GM21515 (cell line): ENCODE measurements at regions not wholly inside any gene's neighbourhood (a gene's known extent, or its start where the extent isn't known, plus 50 kb on each side); places are given as distances from the start of the nearest gene placed in this dataset.

Source experiments
- ATAC-seq: cut with Tn5 transposase; IDR thresholded peaks from one replicate; pipeline ENCODE4 v1.9.1; 2021; ENCODE audit not compliant: unreplicated experiment

DNA sequence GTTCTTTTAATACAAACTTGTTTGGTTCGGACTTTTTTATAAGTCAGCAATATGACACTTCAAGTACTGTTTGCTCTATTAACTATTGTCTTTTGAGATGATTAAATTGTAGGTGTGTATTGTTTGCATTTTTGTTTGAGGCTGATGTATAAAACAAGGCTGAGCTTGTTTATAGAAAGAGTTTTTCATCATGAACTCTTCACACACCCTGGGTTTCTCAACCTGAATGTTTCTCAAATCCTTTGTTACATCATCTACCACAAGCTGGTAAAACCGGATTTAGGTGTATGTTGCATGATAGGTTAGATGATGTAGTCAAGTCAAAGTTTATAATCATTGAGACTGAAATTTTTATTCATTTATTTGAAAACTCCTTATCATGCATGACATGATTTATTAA, 335.2 kb upstream of the LRATD1 start:
- no peak for ATAC-seq

DNA sequence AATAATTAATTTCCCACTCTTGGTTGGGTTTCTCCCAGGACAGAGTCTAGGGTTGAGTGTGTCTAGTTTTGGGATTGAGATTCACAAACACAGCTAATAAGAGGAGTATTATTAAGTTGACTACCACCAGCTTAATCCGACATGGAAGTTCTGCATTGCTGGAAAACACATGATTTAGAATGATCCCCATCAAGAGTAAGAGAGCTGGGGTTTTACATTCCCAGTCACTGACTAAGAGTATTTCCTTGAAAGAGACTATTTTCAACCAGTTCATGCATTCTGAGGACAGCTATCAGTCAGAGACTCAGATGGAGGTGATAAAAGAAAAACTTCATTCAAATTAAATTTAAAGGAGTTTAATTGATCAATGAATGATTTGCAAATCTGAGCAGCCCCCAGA, 334.6 kb upstream of the LRATD1 start:
- ATAC-seq: no peak

DNA sequence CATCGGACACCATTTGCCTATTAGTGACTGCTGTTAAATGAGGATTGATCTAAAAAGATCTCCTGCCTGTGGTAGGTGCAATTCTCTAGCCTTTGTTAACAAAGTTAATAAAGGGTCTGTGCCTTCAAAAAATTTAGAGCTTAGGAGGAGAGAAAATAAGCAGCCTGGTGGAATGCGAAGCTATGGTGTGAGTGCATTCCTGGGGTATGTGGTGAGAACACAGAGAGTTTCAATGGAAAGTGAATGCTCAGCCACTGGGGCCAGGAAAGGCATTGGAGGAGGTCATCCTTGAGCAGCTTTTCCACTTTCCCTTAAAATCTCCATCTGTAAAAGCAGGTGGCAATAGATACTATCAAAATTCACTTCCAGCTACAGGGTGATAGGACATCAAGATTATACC, 331.2 kb upstream of the LRATD1 start:
- no peak for ATAC-seq

DNA sequence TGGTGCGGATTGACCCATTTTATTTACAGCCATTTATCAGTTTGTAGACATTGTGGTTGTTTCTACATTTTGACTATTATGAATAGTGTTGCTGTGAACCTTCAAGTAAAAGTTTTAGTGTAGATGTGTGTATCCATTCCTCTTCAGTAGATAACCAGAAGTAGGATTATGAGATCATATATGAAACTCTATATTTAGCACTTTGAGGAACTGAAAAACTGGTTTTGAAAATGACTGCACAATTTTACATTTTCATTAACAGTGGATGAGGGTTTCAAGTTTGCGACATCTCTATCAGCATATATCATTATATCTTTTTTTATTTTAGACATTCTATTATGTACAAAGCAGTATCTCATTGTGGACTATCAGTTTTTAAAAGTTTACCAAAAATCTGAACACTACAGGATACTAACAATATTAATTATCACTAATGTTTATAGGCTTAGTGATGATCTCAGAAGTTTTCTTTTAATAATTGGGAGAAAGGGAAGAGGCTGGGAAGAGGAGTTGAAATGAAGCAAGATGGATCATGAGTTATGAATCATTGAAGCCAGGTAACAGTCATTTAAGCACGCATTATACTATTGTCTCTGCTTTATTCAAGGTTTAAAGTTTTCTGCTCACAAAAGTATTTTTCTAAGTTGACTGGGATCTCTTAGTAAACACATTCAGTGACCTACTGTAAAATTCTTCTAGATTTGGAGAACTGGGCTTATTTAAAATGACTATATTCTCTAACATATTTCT, 329.0 kb upstream of the LRATD1 start:
- ATAC-seq: peak; percentile 90

DNA sequence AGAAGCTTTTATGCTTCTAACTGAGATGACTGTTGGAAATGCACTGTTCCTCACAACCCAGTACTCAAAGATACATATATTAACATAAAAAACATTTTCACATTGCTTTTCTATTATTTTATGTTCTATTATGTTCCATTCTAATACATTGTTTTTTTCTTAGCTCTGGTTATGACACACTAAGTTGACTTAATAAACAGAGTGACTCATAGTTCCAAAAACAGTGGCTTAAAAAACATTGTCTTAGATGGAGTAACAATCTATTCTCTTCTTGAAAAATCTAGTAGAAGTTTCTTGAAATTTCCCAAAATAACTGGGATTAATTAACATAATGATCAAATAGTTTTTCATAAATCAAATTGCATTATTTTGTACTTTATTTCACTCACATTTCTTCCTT, 328.2 kb upstream of the LRATD1 start:
- ATAC-seq: no peak

DNA sequence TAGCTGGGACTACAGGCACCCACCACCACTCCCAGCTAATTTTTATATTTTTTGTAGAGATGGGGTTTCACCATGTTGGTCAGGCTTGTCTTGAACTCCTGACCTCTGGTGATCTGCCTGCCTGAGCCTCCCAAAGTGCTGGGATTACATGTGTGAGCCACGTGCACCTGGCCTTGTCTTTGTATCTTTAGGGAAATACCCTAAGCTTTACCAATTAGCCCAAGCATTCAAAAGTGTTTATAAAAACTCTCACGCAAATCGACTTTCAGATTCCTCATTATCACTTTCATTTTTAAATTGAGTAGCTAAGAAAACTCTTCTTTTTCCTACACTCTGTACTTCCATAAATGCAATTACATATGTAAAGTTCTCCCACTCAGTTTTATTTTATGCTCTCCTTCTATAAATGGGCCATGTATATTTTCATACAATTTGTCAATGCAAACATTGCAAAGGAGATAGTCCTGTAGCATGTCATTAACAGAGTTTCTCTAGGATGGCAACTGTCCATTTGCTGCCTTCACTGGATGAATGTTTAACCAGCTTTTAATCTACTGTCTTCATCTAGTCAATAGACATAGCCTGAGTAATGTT, 326.2 kb upstream of the LRATD1 start:
- ATAC-seq: peak; percentile 66

DNA sequence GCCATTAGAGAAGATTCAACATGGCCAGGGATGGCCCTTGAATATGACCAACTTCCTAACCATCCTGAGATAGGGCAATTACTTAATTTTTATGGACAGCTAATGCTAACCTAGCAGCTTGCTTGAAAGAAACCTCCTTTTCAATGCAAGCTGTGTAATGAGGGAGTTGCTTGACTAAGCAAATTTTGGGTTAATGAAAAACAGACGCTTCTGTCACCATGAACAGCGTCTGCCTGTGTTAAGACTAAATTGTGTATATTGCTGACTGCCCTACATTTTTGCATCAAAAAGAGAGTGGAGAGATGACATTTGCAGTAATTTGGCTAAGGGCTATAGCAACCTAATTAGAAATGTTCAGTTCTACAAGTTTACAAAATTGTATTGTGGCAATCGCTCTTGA, 319.2 kb upstream of the LRATD1 start:
- no peak for ATAC-seq

DNA sequence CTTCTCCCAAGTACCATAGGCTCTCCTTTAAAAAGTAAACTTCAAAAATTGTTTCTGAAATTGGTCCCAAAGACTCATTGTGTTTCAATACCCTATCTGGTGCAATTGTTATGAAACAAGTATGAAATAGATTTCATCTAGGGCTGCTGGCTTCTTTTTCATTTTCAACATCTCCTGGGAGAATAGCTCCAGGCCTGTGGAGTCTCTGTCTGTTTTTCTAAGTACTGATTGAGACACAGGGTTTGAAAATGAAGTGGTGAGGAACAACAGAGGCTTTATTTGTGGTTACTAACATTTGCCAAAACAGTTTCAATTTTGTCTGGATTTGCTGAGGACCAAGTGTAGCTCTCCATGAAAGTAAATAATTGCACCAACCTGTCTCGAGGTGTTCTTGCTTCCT, 315.9 kb upstream of the LRATD1 start:
- no peak for ATAC-seq

DNA sequence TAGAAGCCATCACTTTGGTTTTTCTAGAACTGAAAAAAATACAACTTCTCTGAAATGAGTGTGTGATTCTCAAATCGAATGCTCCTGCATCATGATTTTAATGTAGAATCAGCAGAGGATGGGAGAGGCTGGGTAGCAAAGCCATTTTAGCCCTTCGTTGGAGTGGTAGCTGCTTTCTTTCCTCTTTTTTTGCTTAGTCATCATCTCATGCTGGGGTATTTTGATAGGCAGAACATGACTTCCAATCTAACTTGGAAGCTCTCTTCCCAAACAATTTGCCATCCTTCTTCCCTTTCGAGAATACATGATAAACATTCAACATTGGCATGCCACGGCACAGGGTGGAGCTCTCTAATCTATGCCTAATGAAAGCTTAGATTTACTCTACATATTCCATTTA, 311.2 kb upstream of the LRATD1 start:
- no peak for ATAC-seq

DNA sequence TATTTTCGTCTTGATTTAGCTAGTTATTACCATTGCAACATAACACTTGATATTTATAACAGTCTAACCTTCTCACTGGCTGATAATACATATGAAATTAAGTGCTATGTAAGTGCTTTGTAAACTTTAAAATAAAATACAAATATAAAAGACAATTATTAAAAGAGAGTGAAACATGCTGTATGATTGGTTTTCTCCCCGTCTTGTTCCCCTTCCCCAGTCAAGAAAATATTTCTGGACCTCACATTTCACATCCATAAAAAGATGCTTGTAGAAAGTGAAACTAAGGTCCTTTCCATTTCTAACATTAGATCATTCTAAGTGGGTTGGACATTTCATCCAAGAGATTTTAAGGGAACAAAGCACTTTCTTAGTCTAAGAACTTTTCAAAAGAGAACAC, 310.2 kb upstream of the LRATD1 start:
- ATAC-seq: no peak

DNA sequence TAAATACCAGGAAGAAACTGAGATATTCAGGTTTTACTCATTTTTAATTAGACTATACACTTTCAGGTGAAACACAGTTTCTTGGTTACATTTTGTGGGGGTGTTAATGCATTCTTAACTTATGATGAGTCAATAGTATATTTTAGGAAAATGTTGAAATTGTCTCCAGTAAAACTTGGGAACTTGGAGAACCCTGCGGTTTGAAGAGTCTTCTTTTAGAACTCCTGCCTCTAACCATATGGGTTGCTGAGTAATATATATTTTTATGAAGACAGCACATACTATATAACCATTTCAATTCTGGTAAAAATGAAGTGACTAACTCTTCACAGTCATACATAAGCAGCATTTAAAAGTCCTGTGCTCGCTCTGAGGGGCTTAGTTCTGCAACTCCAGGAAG, 308.2 kb upstream of the LRATD1 start:
- no peak for ATAC-seq

DNA sequence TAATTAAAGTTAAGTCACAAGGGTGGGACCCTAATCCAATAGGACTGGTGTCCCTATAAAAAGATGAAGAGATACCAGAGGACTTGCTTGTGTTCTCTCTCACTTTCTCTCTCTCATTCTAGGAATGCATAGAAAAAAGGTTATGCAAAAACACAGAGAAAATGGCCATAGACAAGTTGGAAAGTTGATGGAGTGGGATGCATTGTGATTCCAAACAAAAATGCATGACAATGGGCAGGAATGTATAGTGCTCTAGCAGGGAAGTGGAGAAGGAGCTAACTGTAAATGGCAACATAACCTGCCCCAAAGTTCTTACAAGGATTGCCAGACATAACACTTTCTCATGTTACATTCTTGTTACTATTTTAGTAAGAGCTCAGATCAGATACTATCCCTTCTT, 301.6 kb upstream of the LRATD1 start:
- no peak for ATAC-seq

DNA sequence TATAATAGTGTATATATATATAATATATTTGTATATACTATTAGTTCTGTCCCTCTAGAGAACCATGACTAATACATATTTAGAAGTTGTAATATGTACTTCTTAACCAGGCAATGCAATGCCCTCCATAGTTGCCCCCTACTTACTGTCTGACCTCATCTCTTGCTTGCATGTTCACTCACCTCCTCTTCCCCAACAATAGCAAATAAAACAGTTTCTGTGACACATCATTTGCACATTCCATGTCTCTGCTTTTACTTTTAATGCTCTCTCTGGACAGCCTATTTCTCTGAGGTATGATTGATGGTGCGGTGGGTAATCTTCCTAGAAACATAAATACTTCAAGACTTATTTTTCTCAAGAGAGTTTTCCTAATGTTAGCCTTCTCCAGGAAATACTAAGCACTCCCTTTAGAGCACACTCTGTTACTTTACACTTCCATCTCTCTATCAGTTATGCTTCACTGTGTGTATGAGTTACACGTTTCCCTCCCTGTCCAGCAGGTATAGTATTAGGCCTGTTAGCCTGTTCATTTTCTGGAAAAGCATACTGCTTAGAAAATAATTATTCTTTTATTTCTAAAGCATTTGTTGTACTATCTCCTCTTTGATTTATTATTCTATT, 295.6 kb upstream of the LRATD1 start:
- no peak for ATAC-seq

DNA sequence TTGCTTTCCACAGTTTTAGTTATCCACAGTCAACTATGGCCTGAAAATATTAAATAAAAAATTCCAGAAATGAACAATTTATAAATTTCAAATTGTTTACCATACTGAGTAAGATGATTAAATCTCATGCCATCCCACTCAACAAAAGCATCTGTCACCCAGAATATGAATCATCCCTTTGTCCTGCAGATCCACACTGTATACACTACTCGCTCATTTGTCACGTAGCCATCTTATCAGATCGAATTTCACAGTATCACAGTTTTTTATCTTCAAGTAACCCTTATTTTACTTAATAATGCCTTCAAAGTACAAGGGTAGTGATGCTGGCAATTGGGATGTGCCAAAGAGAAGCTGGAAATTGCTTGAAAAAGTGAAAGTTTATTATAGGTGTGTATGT, 291.8 kb upstream of the LRATD1 start:
- ATAC-seq: no peak

DNA sequence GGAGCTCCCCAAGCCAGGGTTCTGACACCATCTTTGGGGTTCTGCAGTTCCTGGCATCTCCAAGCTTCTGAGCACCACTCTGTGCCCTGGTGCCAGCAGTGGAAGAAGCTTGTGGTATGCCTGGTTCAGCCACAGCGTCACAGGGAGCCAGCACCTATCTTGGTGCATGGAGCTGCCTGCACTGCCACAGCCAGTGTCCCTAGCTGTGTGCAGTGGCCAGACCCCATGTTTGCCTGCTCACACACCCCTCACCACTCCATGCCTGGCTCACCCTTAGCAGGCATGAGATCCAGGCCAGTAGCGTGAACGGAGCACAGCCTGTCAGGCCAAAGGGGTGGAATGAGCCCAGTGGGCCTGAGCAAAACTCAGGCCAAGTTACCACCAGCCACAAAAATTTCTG, 290.2 kb upstream of the LRATD1 start:
- no peak for ATAC-seq

DNA sequence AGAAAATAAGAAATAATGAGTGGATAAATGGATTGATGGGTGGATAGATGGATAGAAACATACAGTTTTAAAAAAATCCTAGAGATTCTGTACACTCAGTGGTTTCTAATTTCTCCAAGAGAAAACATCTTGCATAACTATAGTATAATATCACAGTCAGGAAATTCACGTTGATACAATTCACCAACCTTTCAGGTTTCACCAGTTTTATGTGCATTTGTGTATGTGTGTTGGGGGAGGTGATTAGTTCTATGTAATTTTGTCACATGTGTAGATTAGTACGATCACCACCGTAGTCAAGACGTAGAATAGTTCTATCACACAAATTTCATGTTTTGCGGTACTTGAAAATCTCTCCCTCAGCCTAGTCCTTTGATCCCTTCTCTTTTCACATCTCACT, 288.2 kb upstream of the LRATD1 start:
- ATAC-seq: no peak

DNA sequence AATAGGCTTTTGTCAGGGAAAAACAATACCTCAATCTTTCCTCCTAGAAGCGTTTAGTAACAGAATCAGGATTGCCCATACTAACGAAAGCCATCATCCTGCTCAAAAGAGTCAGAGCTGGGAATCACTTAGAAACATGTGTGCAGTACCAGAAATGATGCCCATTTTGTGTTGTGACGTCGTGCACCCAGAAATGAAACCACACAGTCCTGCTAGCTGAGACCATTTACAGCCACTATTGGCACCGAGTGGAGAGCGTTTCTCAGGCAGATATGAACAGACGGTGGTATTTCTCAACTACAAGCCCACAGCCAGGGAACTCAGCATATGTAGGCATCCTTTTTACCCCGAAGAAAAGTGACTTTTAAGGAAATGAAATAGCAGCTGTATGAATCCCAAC, 284.3 kb upstream of the LRATD1 start:
- no peak for ATAC-seq

DNA sequence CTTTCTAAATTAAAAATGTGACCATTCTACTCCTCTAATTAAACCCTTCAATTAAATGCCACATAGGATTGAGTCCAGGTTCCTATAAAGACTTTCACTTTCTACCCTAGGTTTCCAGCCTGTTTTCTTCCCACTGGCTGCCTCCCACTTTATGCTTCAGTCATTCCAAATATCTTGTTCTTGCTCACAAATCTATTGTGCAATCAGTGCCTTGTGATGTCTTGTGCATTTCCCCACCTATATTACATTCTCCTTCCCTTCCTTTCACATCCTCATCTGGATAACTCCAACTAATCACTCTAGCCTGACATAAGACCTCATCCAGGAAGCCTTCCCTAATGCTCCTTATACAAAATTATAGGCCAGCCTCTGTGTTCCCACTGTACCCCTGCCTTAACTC, 281.7 kb upstream of the LRATD1 start:
- ATAC-seq: no peak

DNA sequence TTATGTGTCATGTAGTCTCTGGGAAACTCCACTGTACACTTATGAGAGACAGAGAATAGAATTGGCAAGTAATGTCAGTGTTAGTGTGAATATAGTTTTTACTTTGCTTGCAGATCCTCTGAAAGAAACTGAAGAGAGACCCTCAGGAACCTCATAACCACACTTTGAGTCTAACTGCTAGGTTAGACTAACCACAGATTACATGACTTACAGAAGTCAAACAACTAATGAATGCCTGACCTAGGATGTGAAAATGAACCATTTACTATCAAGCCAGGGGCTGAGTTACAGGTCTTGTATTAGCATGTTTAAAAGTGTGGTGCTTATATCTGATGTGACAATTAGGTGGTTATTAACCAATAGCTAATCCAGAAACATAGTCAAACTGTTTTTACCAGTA, 280.4 kb upstream of the LRATD1 start:
- no peak for ATAC-seq

DNA sequence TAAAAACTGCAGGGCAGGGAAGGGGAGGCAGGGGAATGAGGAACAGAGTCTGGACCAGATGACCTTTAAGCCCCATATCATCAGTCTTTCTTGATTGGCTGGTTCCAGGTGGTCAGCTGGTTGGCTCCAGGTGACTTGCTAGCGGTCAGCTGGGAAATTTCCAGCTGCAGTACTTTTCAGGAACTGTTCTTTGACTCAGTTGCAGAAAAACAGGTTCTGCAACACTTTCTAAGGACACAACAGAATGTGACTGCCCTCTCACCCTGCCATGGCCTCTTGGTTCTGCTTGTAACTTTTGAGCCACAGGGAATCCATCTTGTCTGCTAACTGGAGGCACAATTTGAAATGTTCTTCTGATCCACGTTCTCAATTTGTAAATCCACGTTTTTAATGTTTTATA, 278.3 kb upstream of the LRATD1 start:
- ATAC-seq: no peak

DNA sequence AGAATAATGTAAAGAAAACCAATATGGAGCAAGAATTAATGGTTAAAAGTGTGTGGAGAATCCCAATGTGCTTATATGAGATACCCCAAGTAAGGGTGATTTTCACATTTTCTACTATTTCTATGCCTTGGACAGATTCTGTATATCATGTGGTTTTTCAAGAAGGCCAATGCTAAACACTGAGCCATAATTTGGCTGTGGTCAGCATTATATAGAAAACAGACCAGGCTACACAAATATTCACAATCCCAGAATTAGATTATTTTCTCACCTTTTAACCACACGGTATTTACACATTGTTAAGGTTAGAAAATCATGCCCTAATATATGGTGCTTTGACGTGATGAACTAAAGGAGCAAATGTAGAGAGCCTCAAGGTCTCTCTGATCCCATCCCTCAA, 277.4 kb upstream of the LRATD1 start:
- ATAC-seq: no peak

DNA sequence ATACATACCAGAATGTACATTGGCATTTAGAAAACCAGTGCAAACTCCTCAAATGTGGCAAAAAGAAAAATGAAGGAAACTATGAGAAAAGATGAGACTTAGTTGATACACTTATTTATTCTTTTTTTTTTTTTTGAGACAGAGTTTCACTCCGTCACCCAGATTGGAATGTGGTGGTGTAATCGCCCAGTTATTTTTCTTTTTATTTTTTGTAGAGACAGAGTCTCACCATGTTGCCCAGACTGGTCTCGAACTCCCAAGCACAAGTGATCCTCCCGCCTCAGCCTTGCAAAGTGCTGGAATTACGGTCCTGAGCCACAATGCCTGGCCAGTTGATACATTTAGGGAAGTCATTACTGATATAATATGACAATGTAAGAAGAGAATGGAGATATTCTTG, 274.2 kb upstream of the LRATD1 start:
- no peak for ATAC-seq

DNA sequence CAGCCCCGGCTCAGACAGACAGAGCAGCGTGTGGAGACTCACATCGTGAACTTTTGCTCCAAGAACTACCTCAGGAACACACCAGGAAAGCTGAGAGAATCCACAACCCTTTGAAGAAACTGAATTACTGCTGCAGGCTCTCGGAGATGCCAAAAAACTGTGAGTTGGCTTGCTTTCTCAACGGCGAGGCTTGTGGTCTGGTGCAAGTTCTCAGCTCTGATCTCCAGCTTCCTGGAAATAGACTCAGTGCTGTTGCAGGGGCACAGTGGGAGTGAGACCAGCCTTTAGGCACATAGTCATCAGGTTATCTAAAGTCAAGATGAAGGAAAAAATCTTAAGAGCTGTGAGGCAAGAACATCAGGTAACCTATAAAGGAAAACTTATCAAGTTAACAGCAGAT, 273.7 kb upstream of the LRATD1 start:
- no peak for ATAC-seq
